SIG-M5 treated with dmso at 0.1 percent for 504 hours (cell line): ENCODE measurements at regions not wholly inside any gene's neighbourhood (a gene's known extent, or its start where the extent isn't known, plus 50 kb on each side); places are given as distances from the start of the nearest gene placed in this dataset.
"Not testable (repeated sequence)": the region's sequence is repeated elsewhere in the genome, so short reads cannot be mapped to it uniquely, and the experiment has no call there.

Source experiments
- DNase-seq: peaks from one replicate; lab custom pipeline; 2025; ENCODE audit not compliant: unreplicated experiment; lab: John Stamatoyannopoulos, UW

GRCh38 chr15:91356083-91356482, 256.0 kb downstream of the SV2B start:
- no peak for DNase-seq

GRCh38 chr15:91357011-91357410, 257.0 kb downstream of the SV2B start:
- DNase-seq, result no peak

- no peak for DNase-seq
These were observed 257.4 kb downstream of the SV2B start for GRCh38 chr15:91357486-91357885.

DNA sequence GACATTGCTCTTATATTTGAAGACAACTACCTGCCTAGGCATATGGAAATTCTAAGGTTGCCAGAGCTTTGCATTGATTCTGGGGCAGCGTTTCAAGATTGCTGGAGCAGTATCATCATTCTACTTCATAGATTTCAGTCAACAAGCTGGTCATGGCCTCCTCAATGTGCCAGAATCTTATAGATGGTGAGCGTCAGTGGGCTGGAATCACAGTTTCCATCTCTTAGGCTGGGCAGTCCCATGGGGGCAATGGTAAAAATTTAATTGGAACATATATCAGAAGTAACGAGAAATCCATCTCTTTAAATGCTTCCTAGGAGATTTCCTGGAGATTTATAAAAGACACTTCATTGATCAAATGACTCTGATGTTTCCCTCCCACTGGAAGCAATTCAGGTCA, 258.3 kb downstream of the SV2B start:
- DNase-seq, result no peak

- DNase-seq, result not testable (repeated sequence)
These were observed 261.6 kb downstream of the SV2B start for GRCh38 chr15:91361696-91362095.

DNA sequence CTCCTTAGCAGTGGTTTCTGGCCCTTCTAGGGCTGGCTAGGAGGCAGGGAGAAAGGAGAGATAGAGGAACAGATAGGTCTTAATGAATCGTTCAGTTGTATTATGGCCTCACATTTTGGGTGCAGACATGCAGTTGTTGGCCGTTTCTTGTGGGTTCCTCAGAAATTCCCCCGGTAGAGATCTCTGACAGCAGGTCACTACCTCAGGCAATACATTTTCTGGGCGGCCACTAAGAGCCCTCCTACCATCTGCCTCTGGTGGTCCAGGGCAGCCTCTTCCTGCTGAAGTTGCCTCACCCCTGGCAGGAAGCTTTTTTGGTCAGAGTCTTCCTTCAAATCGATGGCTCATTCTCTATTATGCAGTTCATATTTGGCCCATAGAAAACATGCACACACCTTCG, 266.1 kb downstream of the SV2B start:
- no peak for DNase-seq

GRCh38 chr15:91368611-91369010, 268.6 kb downstream of the SV2B start:
- no peak for DNase-seq

- DNase-seq, result no peak
These were observed 269.8 kb downstream of the SV2B start for GRCh38 chr15:91369823-91370222.

- DNase-seq, result not testable (repeated sequence)
These were observed 271.3 kb downstream of the SV2B start for GRCh38 chr15:91371345-91371744.

- DNase-seq, result no peak
These were observed 274.3 kb downstream of the SV2B start for GRCh38 chr15:91374336-91374735.

GRCh38 chr15:91376038-91376437, 276.0 kb downstream of the SV2B start:
- DNase-seq, result no peak

- no peak for DNase-seq
These were observed 280.1 kb downstream of the SV2B start for GRCh38 chr15:91380114-91380513.

DNA sequence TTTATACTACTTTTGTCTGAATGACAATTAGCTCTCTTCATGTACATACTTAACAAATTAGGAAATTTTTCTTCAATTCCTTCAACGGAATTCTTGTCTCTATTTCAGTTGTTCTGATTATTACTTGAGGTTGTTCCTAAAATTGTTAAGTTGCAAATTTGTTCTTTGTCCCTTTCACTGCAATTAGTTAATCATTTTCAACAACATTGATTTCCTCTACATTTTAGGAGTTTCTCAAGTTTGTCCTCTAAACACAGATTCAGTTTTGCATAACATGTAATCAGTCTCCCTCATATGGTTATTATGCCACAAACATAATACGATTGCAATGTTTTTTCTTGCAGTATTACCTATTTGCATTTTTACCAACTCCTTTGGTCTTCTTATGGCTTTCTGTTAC, 283.5 kb downstream of the SV2B start:
- DNase-seq, result no peak

DNA sequence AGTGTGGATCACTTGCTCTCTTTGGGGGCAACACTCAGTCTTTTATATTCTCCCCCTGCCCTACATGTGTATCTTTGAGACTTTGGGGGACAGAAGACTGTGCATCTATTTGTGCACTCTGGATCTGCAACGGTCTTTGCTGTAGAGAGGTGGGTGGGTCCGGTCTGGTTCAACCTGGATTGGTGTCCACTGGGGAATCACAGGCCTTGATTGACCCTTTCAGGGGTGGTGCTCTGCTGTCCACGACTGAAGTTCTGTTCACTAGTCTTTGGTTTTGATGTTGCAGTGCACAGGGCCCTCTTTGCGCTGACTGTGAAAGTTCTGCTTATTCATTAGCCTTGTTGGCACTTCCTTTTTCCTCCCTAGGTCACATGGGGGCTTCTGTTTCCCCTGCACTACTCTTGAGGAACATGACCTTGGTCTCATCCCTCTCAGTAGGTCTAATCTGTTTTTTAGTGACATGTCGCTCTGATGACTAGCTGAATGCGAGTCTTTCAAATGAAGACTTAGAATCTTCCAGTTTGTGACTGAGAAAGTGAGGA, 284.2 kb downstream of the SV2B start:
- DNase-seq, result no peak

DNA sequence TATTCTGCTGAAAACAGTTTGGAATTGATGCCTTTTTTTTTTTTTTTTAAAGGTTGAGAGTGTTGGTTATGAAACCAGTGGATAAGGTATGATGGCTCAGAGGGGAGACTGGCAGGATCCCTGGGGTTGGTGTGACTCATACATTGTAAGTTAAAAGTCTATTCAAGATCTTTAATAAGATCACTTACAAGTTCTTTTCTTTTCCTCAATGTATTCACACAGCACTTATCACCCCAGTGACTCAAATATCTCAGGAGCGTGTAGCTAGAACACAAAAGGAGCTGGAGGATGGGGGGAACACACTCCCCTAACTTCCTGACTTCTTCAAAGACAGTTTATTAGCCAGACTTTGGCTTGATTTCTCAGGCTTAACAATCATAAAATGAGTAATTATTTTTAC, 285.3 kb downstream of the SV2B start:
- DNase-seq, result no peak

DNA sequence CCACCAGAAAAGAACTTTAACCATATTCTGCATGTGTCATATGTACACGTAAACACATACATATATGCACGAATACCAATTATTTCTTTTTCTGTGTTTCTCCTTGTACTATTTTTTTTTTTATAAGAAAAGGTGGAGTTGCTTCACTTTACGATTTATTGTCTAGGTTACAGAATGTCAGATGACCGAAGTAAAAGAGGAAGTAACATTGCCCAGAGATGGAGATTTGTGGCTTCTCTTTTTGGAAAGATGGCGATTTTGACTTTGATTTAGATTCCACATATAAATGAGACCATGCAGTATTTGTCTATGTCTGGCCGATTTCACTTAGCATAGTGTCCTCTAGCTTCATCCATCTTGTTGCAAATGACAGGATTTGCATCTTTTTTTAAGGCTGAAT, 293.1 kb downstream of the SV2B start:
- no peak for DNase-seq

DNA sequence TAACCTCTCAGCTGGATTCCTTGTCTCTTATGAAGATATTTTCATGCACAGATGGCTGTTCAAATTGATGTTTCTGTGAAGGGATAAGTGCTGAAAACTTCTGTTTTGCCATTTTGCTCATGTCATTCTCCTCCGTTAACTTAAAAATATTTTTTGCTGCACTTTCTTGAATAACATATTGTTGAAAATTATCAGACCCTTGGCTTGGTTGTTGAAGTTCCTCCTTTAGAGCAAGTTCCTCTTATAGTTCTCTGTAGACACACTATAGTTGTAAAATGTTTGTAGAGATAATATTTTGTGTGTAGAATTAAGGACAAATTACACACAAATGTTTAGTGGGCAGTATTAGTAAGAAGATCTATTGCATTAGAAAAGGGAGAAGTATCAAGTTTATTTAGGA, 300.4 kb downstream of the SV2B start:
- no peak for DNase-seq

DNA sequence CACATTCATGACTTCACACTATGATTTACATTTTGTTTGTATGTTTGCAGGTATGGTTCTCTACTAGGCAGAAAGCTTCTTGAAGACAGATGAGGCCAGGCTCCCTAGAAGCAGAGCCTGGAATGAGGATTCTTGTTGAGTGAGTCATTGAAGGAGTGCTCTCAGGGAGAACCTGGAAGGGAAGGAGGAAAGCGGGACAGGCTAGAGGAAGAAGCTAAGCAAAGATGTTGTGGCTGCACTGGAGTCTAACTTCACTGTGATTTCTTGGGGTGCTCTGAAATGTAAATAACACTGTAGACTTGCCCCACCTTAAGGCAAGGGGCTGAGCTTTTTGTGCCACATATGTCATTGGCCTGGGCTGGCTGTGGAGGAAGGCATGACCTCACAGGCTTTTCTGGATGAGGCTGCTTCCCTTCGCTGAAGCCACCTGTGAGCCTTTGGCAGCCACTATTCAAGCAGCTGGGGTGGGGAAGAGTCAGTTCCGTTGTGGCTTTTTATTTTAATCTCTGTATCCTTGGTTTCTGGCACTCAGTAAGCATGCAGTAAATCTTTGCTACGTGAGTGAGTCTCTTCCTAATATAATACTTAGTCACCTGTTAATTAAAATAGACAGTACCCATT, 307.3 kb downstream of the SV2B start:
- no peak for DNase-seq

GRCh38 chr15:91408476-91409076, 308.5 kb downstream of the SV2B start:
- DNase-seq, result no peak

DNA sequence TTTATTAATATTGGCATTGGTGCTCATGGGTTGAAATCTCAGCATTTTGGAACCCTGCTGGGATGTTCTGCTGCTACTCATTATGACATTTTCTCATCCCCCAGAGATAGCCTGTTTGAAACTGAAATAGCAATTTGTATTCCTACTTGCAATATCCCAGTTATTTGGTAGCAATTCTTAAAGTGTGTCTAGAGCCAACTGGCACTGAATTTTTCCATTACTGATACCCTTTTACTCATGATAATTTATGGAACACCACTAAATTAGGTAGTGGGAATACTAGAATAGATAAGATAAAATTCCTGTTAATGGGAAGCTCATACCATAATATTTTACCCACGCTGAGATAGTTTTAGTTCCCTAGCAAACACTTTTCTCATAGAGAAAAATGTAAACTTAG, 309.3 kb downstream of the SV2B start:
- no peak for DNase-seq

GRCh38 chr15:91411586-91411985, 311.5 kb downstream of the SV2B start:
- DNase-seq, result no peak

- DNase-seq, result no peak
These were observed 312.3 kb downstream of the SV2B start for GRCh38 chr15:91412138-91412928.
